GM12878 (cell line): ENCODE measurements at regions not wholly inside any gene's neighbourhood (a gene's known extent, or its start where the extent isn't known, plus 50 kb on each side); places are given as distances from the start of the nearest gene placed in this dataset.

Source experiments
- ATAC-seq: fragments of 200-7000 bp; cut with Tn5 transposase; 3 replicates; pipeline ENCODE4 v1.9.1; 2020; ENCODE audit warnings: mild to moderate bottlenecking, moderate library complexity
- BruUV-seq: library from RNA; stranded (reverse); fragments of 400-500 nt; replicated peaks from 2 replicates; lab custom pipeline; 2021; lab: Mats Ljungman, UMichigan
- CTCF ChIA-PET: fragments of 300-600 bp; sonication (Branson Sonifier 250); formaldehyde crosslinking; extraction: SDS; loops from one replicate; lab custom pipeline; 2021; ENCODE audit warnings: inconsistent platforms; lab: Yijun Ruan, JAX
- POLR2A ChIA-PET: fragments of 350-600 bp; formaldehyde crosslinking; extraction: SDS; loops from one replicate; lab custom pipeline; 2021; ENCODE audit warnings: inconsistent platforms; lab: Charles Lee
- RAD21 ChIA-PET: fragments of 300-600 bp; sonication (Branson Sonifier 250); formaldehyde crosslinking; loops from one replicate; lab custom pipeline; 2023; ENCODE audit warnings: antibody characterized with exemption; ENCODE audit not compliant: unreplicated experiment; lab: Charles Lee
- SMC1A ChIA-PET: fragments of 300-600 bp; sonication (Branson Sonifier 250); formaldehyde crosslinking; loops from one replicate; lab custom pipeline; 2023; ENCODE audit not compliant: unreplicated experiment, uncharacterized antibody; lab: Charles Lee
- DNase-seq: peaks from one replicate; pipeline ENCODE4 v3.0.0-alpha.2; 2011; ENCODE audit warnings: low read depth, low spot score
- FAIRE-seq: peaks from 3 replicates; lab custom pipeline; 2011; peaks lifted over from hg19 to GRCh38; lab: Jason Lieb, UNC
- H2AFZ ChIP-seq: 2 replicates; pipeline ENCODE4 v1.6.0; 2011; ENCODE audit warnings: low read depth, low read length, control low read depth; ENCODE audit not compliant: control insufficient read depth
- H3K27ac ChIP-seq: 2 replicates; pipeline ENCODE4 v1.5.1; 2011; ENCODE audit warnings: control low read depth; ENCODE audit not compliant: control insufficient read depth, insufficient read depth
- H3K27me3 ChIP-seq, 2 experiments: replicated peaks in 1 of 2; 2 replicates each; pipeline versions ENCODE4 v1.6.0 to v1.6.1; 2011; ENCODE audit warnings: low read length in 1 of 2; ENCODE audit not compliant: control insufficient read depth in 2 of 2, insufficient read depth in 2 of 2
- H3K36me3 ChIP-seq, 2 experiments: 2 replicates each; pipeline ENCODE4 v1.5.1; 2011; ENCODE audit warnings: low read length in 1 of 2; ENCODE audit not compliant: control insufficient read depth in 2 of 2, insufficient read depth in 2 of 2
- H3K4me1 ChIP-seq: 2 replicates; pipeline ENCODE4 v1.6.1; 2011; ENCODE audit warnings: mild to moderate bottlenecking, low read length, moderate library complexity, mixed read lengths; ENCODE audit not compliant: control insufficient read depth, insufficient read depth
- H3K4me2 ChIP-seq: 2 replicates; pipeline ENCODE4 v1.6.0; 2011; ENCODE audit warnings: control low read depth; ENCODE audit not compliant: control insufficient read depth, insufficient read depth
- H3K4me3 ChIP-seq: fragments of 200-600 bp; sonication (generic); 2 replicates; pipeline ENCODE4 v1.5.1; 2016
- H3K79me2 ChIP-seq: 2 replicates; pipeline ENCODE4 v1.6.0; 2011; ENCODE audit warnings: low read length; ENCODE audit not compliant: control insufficient read depth, insufficient read depth
- H3K9ac ChIP-seq: 2 replicates; pipeline ENCODE4 v1.8.0; 2011; ENCODE audit warnings: low read length, control low read depth, mixed read lengths; ENCODE audit not compliant: control insufficient read depth, insufficient read depth
- H3K9me3 ChIP-seq: replicated peaks from 3 replicates; pipeline ENCODE4 v1.5.1; 2011; ENCODE audit warnings: mild to moderate bottlenecking, low read length; ENCODE audit not compliant: control insufficient read depth, insufficient read depth
- H4K20me1 ChIP-seq: 2 replicates; pipeline ENCODE4 v1.6.0; 2011; ENCODE audit not compliant: control insufficient read depth, insufficient read depth
- CHD4 ChIP-seq: fragments of 200-600 bp; sonication (generic); IDR thresholded peaks from 2 replicates; pipeline ENCODE4 v1.6.1; 2016; ENCODE audit warnings: mild to moderate bottlenecking
- CTCF ChIP-seq, 3 experiments: IDR thresholded peaks in 2 of 3; conservative IDR thresholded peaks in 1 of 3; 2 replicates each; pipeline ENCODE4 v1.5.1; 2011; ENCODE audit warnings: low read depth in 3 of 3, low read length in 3 of 3, mild to moderate bottlenecking in 3 of 3, control low read depth in 2 of 3, moderate library complexity in 2 of 3, inconsistent platforms in 1 of 3, mixed read lengths in 1 of 3; ENCODE audit not compliant: control insufficient read depth in 2 of 3, insufficient read depth in 1 of 3; ENCODE audit errors: extremely low read depth in 1 of 3
- ETV6 ChIP-seq, 2 experiments: fragments of 450-650 bp in 1 of 2; IDR thresholded peaks in 1 of 2; conservative IDR thresholded peaks in 1 of 2; 2 replicates each; pipeline ENCODE4 v1.6.1; 2014; ENCODE audit warnings: antibody characterized with exemption in 1 of 2, borderline replicate concordance in 1 of 2, low read depth in 1 of 2, mild to moderate bottlenecking in 1 of 2, moderate library complexity in 1 of 2
- HCFC1 ChIP-seq: fragments of 150-350 bp; IDR thresholded peaks from 2 replicates; pipeline ENCODE4 v1.6.1; 2014; ENCODE audit warnings: low read length
- JUND ChIP-seq: IDR thresholded peaks from 2 replicates; pipeline ENCODE4 v1.6.1; 2012; ENCODE audit warnings: low read depth, mild to moderate bottlenecking, low read length, improper control_type of control experiment, moderate library complexity
- MTA3 ChIP-seq: IDR thresholded peaks from 2 replicates; pipeline ENCODE4 v1.6.1; 2012; ENCODE audit warnings: low read length, inconsistent platforms, borderline replicate concordance
- PAX5 ChIP-seq: IDR thresholded peaks from 2 replicates; pipeline ENCODE4 v1.6.1; 2011; ENCODE audit warnings: low read depth, low read length, borderline replicate concordance
- PAX8 ChIP-seq: fragments of 450-650 bp; IDR thresholded peaks from 2 replicates; pipeline ENCODE4 v1.6.1; 2017; ENCODE audit warnings: mild to moderate bottlenecking, moderate library complexity
- POLR2A ChIP-seq: IDR thresholded peaks from 2 replicates; pipeline ENCODE4 v1.6.1; 2011; ENCODE audit warnings: low read depth, mild to moderate bottlenecking, low read length
- RAD21 ChIP-seq: IDR thresholded peaks from 2 replicates; pipeline ENCODE4 v1.6.1; 2011; ENCODE audit warnings: mild to moderate bottlenecking, low read depth, low read length, moderate library complexity; ENCODE audit not compliant: insufficient read depth
- SMARCA5 ChIP-seq: fragments of 450-650 bp; IDR thresholded peaks from 2 replicates; pipeline ENCODE4 v1.6.1; 2017; ENCODE audit warnings: mild to moderate bottlenecking
- ZZZ3 ChIP-seq: IDR thresholded peaks from 2 replicates; pipeline ENCODE4 v1.6.1; 2011; ENCODE audit warnings: low read depth; ENCODE audit not compliant: control insufficient read depth, insufficient read length
- WGBS: methylation state at CpG from one replicate; pipeline ENCODE4 v1.1.6; 2016; ENCODE audit warnings: low lambda C conversion rate; ENCODE audit not compliant: insufficient replicate concordance, insufficient coverage; ENCODE audit errors: missing lambda C conversion rate; 5-methylcytosine and 5-hydroxymethylcytosine counted together
- in situ Hi-C: fragments of 300-500 bp; cut with MboI; formaldehyde crosslinking; loops from 9 replicates; pipeline ENCODE4 v1.14.3; 2018; ENCODE audit warnings: mixed read lengths
- intact Hi-C: fragments of 100-400 bp; cut with micrococcal nuclease; formaldehyde crosslinking; loops from one replicate; pipeline ENCODE4 v1.14.2; 2022; ENCODE audit not compliant: unreplicated experiment

GRCh38 chr14:42113358-42114069, 506.8 kb downstream of the LRFN5 start (continued):
- TF ChIP-seq ETV6 (conservative IDR thresholded peaks at IDR 0.05 in 1 of 2, IDR thresholded peaks at IDR 0.05 in 1 of 2; ENCODE audit: borderline replicate concordance in 1 of 2, low read depth in 1 of 2) (no peak), MTA3 (no peak), POLR2A (no peak), CHD4 (no peak), CTCF (IDR thresholded peaks at IDR 0.05 in 2 of 3, conservative IDR thresholded peaks at IDR 0.05 in 1 of 3; ENCODE audit: control insufficient read depth in 2 of 3, extremely low read depth in 1 of 3, insufficient read depth in 1 of 3, low read depth in 3 of 3, low read length in 3 of 3) (no peak)

- H3K4me1 ChIP-seq: no peaks in the 10 kb centered on the region
- FAIRE-seq (no peak), DNase-seq (no peak), ATAC-seq (no peak)
- no peak overlapping the region for H3K4me2 ChIP-seq
- ChIA-PET CTCF (no interaction called here), POLR2A (no interaction called here), RAD21 (no interaction called here), SMC1A (no interaction called here)
- no peak overlapping the region for H3K4me3 ChIP-seq
- 50% methylated on average over 7 of the region's 7 CpGs for WGBS
- no peaks in the 10 kb centered on the region for H3K27me3 ChIP-seq
- H3K36me3 ChIP-seq: no peaks in the 10 kb centered on the region
- no TSS peak for BruUV-seq
- in situ Hi-C loops (no loop called here), intact Hi-C loops (no loop called here)
- no peak overlapping the region for H2AFZ ChIP-seq
- H3K9me3 ChIP-seq: no peaks in the 10 kb centered on the region; the same call in 2 of the 3 replicates
- TF ChIP-seq RAD21: no peak
- TF ChIP-seq ZZZ3: no peak
- no peak for TF ChIP-seq PAX8
- TF ChIP-seq SMARCA5: no peak
- TF ChIP-seq HCFC1: no peak
- TF ChIP-seq PAX5: no peak
- no peak for TF ChIP-seq MTA3
- no peak for TF ChIP-seq JUND
- no peak overlapping the region for H3K9ac ChIP-seq
- no peaks in the 10 kb centered on the region for H4K20me1 ChIP-seq
- no peak overlapping the region for H3K27ac ChIP-seq
- no peaks in the 10 kb centered on the region for H3K79me2 ChIP-seq
Measured at GRCh38 chr14:42112108-42112507, 505.4 kb downstream of the LRFN5 start.
